ENCODE measurements at regions not wholly inside any gene's neighbourhood (a gene's known extent, or its start where the extent isn't known, plus 50 kb on each side); places are given as distances from the start of the nearest gene placed in this dataset.
"Not testable (repeated sequence)": the region's sequence is repeated elsewhere in the genome, so short reads cannot be mapped to it uniquely, and the experiment has no call there.

DNA sequence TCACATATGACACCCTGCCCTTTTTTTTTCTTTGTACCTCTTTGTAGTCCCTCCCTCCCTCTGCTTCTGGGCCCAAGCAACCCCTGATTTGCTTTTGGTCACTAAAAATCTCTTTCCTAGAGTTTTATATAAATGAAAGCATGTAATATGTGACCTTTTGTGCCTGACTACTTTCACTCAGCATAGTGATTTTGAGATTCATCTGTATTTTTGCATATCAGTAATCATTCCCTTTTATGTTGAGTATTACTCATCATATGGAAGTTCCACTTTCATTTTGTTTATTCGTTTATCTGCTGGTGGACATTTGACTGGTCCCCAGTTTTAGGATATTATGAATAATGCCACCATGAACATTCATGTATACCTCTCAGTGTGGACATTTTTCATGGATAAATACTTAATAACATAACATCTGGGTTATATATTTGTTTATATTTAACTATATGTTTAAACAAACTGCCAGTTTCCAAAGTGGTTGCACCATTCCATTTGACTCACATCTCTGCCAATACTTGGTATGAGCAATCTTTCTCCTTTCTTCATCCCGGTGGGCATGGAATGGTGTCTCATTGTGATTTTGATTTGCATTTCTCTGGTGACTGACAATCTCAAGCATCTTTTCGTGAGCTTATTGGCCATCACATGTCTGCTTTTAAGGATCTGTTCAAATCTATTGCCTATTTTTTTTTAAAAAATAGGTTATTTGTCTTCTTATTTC lies 115.7 kb upstream of the S1PR3 start:
- DNase-seq, result no peak

DNA sequence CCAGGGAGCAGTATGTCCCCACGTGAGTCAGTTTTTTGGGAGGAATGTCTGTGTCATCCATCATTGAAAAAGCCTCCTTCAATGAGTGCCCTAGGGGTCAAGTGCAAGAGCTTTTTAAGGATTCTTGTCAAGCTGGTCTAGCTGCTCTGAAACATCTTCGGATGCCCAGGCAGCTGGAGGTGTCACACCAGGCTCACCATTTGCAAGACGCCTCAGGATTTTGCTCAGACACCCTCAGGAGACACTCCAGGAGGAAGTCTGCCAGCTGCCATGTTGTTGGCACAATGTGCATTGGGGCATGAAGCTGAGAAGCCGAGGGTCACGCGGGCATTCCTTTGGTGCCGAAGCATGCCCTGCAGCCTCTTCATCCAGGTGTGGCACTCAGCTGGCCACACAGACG lies 111.1 kb upstream of the S1PR3 start:
- no peak for DNase-seq

DNA sequence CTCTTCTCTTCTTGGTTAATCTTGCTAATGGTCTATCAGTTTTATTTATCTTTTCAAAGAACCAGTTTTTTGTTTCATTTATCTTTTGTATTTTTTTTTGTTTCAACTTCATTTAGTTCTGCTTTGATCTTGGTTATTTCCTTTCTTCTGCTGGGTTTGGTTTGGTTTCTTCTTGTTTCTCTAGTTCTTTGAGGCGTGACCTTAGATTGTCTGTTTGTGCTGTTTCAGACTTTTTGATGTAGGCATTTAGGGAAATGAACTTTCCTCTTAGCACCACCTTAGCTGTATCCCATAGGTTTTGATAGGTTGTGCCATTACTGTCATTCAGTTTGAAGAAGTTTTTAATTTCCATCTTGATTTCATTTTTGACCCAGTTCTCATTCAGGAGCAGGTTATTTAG lies 107.0 kb upstream of the S1PR3 start:
- not testable (repeated sequence) for DNase-seq

DNA sequence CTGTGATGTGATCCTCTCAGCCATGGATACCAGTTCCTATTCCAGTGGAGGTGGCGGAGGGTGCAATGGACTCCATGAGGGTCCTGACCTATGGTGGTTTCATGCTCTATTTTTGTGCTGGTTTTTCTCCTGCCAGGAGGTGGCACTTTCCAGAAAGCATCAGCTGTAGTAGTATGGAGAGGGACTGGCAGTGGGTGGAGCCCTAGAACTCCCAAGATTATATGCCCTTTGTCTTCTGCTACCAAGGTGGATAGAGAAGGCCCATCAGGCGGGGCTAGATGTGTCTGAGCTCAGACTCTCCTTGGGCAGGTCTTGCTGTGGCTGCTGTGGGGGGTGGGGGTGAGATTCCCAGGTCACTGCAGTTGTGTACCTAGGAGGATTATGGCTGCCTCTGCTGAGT lies 104.5 kb upstream of the S1PR3 start:
- DNase-seq, result not testable (repeated sequence)

DNA sequence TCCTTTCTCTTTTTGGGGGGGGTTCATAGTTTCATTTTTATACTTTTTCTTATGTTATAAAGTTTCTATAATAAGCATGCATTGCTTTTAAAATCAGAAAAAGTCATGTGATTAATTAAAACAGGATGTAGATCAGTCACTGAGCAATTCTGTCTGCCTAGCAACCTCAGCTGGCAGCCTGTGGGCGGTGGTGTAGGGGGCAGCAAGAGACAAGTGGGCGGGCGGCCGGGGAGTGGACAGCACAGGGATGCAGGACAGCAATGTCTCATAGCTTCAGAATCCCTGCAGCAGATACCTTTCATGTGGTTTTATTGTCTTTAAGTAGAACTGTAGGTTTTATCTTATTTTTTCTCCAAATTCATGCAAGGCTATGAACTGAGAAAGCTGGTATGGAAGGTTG lies 101.9 kb upstream of the S1PR3 start:
- DNase-seq, result no peak

DNA sequence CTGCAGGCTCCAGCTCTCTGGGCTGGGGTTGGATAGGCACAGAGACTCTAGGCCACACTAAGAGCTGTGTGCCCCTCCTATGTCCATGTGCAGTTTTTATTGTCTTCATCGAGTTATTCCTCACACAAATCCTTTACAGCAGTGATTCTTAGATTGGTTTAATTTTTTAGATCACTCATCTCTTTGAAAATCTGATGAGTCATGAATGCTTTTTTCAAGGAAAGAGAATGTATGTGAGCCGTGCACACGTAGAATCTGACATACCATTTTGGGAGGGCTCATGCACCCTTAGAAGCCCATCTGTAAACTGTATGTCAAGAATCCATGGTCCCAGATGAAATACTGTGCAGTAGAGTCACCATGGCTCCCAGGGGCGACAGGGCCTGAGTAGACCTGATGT lies 100.7 kb upstream of the S1PR3 start:
- no peak for DNase-seq

DNA sequence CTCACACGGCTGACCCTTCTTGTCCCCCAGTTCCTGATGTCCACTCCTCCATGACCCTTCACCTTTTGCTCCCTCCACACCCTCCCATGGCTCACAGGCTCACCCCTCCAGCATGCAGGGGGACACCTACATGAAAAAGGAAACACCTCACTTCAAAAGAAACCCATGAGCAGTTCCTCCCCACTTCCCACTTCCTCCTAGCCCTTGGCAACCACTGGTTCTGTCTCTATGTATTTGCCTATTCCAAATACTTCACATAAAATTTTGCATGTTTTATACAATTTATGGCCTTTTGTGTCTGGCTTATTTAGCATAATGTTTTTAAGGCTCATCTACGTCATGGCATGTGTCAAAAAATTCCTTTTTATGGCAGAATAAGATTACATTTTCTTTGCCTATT lies 100.2 kb upstream of the S1PR3 start:
- no peak for DNase-seq

DNA sequence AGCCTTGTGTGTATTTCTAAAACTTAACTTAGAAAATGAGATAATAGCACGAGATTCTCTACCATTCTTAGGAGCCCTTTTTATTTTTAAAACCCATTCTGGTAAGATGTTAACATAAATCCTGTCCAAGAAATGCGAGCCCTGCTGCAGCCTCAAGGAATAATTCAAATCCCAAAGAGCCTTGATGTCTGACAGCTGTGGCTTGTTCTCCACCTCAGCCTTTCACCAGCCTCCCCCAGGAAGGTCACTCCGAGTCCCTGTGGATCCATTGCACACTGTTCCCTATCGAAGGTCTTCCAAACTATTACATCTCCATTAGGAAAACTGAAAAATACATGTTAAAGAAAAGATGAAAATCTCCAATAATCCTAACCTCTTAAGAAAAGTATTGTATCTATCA lies 98.5 kb upstream of the S1PR3 start:
- DNase-seq, result no peak

DNA sequence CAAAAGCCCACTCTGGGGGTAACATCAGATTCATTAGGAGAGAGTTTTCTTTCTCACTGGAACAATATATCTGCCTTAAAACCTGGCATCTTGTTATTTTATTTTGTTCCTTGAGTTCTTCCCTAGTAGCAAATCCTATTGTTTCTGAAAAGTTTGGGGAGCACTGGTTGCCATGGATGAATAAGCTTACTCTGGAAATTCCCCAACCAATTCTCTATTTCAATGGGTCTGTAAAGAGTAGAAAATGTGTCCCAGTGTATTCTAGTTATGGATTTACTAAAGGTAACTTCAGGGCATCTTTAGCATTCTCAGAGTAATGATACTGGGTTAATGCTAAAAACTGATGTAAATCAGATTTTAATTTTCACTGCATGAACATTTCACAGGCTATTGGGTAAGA lies 94.2 kb upstream of the S1PR3 start:
- DNase-seq, result no peak

DNA sequence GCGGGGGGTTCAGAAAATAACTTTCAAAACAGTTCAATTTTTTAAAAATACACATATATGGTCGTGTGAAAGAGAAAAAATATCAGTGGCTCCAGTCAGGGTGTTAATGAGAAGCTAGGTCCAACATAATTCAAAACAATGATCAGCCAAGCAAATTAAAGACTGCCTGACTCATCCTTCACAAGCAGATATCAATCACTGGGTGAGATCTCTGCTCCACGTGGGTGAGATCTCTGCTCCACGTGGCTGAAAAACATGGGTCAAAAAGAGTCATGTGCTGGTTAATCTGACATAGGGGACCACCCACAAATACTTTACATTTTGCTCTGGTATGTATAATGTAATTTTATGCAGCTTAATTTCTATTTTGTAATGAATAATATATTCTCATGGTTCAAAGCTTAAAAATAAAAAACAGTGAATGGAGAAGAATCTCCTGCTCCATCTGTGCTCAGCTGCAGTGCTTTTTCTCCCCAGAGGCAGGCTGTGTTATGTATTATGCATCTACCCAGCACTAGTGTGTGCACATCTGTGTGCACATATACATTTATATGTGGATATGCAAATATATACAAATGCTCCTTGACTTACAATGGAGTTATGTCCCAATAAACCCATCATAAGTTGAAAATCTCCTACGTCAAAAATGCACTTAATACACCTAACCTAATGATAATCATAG lies 93.1 kb upstream of the S1PR3 start:
- no peak for DNase-seq

DNA sequence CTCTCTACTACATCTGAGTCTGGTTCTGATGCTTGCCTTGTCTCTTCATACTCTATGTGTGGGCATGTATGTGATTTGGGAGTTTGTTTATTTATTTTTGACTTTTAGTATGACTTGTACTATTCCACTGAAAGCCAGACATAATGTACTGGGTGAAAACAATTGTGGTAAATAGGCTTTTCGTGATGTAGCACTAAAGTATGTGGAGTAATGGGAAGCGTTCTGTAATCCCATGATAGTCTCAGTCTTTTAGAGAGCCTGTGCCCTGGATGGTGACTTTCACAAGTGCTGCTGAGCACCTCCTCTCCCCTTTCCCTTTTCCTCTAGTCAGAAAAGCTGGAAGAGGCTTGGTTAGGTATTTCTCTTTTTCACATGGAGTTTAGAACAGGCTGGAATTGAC lies 85.8 kb upstream of the S1PR3 start:
- no peak for DNase-seq

DNA sequence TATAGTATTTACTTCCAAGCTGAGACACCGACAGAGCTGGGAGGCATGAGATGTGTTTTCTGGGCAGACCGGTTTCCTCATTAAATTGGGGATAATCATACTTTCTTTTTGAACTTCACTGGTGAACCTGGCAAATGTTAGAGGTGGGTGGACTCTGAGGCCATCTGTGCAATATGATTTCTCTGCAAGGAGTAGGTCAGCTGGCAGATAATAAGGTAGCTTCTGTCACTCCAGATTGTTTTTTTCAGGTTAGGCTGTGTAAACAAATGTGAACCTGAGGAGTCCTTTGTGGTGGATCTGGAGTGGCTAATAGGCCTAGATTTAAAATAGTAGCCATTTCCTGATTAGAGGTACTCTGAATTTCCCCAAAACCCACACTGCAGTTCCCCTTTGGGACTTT lies 75.4 kb upstream of the S1PR3 start:
- DNase-seq, result no peak

DNA sequence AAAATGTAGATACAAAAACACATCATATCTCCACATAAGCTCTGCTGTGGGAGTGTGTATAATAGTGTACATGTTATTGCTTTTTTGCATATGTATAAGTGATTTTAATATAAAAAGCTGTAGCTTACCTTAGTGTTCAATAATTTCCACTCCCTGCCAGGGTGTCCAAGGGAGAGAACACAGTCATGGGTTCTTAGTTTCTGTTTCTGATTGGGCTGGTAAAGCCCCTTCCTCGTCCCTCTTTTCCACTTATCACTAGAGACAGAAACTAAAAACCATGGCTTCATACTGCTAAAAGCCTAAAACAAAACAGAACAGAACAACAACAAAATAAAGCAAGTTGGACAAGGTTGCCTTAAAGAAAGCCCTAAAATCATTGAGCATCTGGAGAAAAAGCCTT lies 74.4 kb upstream of the S1PR3 start:
- DNase-seq, result no peak

DNA sequence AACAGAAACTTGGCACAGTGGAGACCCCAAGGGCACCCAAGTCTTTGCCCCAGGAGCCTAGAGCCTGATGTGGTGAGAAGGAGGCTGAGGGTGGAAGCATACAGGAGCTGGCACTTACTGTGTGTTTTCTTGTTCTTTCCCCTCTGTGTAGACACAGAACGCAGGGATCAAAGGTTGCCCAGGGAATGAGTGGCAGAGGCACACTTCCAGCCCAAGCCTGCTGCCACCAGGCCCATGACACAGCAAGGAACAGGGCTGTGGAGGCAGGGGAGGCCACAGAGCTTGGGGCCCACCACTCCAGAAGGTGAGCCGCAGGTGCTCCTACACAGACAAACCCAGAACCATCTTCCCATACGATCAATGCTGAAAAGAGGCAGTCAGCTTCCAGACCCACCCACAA lies 73.9 kb upstream of the S1PR3 start:
- DNase-seq, result no peak

DNA sequence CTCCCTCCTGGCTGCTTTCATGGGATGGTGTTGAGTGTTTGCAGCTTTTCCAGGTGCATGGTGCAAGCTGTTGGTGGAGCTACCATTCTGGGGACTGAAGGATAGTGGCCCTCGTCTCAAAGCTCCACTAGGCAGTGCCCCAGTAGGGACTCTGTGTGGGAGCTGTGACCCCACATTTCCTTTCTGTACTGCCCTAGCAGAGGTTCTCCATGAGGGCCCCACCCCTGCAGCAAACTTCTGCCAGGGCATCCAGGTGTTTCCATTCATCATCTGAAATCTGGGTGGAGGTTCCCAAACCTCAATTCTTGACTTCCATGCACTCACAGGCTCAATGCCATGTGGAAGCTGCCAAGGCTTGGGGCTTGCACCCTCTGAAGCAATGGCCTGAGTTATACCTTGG lies 72.7 kb upstream of the S1PR3 start:
- DNase-seq, result not testable (repeated sequence)

DNA sequence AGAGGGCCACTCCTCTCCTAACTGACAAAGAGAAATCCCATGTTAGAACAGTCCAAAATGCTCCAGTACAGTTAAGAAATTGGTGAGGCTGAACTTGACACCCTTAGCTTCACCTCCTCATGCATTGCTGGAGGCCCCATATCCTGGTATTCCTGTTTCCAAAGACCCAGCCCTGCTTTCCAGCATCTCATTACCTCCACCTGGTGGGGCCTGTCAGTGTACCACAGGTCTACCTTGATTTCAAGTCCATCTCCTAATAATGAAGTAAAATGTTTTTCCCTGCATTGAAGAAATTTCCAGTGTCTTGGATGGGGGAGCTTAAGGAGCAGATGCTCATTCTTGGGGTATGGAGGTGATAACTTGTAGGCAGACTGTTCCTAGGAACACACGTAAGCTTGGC lies 70.6 kb upstream of the S1PR3 start:
- no peak for DNase-seq

DNA sequence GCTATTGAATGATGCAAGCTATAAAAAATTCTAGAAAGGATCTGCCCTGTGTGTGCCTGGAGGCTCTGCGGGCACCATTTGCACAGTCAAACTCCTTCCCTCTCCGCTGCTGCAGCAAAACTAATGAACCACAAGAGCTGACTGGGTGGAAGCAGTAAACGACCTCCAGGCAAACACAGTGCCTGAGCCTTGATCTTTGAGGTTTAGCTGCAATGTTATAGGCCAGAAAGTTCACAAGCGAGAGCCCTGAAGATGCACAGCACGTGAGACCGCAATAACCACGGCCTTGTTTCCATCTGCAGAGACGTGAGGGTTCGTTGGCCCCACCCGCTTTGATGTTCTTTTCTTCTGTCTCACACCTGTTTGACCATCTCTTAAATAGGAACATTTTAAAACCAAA lies 69.2 kb upstream of the S1PR3 start:
- peak; percentile 52 for DNase-seq

DNA sequence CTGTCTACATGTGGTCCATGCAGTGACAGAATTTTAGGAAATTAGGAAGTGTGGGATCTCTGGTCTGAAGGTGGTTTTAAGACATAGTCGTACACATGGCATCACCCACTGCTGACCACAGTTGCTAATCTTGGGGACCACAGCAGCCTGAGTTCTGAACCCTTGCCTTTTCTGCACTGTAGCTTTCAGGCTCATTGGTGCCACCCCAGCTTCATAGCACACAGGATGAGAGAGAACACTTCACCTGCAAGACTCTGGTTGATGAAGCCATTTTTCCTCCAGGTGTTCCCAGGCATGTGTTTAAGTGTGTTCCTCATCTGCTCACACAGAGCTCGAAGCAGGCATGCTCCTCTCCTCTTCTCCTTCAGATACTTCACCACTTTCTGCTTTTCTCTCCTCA lies 68.2 kb upstream of the S1PR3 start:
- DNase-seq, result no peak

DNA sequence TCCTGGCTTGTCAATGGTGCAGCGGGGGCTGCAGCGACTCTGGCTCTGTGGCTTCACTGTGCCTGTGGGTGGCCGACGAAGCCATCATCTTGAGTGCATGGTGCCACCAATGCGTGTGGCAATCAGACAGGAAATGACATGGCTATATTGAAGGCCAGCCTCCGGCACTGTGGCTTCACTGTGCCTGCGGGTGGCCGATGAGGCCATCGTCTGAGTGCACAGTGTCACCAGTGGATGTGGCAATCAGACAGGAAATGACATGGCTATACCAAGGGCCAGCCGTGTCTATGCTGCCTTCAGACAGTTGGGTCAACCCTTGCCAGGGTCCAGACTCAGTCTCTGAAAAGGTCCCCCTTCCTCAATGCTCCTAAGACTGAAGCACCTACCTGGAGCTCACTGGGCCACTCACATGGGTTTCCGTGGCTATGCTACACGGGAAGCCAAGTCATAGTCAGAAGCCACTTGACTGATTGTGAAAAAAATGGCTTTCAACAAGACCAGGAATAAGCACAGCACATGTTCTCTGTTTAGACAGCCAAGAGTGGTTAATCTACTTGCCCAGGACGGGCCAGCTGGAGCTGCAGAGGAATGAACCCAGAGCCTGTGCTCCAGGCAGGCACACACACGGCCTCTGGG lies 67.5 kb upstream of the S1PR3 start:
- DNase-seq, result no peak

DNA sequence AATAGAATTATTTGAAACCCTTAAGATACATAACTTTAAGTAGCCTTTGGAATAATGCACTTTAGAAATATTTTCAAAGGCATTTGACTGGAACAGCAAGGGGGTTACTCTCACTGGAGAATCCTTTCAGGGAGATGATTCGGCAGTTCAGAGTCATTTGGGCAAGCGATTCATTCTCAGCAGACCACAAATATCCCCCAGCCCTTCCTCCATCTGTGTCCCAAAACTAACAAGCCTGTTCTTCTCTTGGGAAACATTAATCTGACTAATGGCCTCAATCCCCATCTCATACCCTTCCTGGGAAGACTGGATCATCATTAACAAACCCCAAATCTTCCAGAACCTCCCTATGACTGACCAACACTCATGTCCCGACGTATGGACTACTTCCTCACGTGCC lies 65.8 kb upstream of the S1PR3 start:
- no peak for DNase-seq

DNA sequence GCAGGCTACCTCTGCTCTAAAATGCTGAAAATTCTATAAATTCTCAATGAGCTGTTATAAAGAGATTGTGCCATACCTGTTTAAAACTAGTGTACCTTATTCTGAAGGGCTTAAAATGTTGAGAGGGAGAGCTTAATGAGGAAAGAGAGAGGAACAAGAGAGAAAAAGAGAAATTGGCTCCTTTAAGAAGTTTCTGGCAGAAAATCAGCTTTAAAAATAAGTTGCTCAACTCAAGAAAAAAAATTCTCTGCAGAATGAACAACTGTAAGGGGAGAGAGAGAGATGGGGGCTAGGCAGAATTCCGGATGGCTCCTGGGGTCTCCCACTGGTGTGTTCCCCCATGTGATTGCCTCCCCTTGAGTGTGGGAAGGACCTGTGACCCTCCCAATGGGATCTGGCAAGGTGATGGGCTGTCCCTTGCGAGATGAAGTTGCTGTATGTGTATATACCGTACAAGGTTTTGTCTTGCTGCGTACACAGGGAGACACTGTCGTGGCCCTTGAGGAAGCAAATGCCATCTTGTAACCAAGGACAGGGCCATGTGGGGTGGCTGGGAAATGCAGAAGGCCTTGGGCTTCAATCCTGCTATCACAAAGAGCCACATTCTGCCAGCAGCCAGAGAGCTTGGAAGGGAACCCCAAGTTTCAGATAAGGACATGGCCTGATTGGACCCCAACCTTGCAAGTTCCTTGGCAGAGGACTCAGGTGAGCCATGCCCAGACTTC lies 64.3 kb upstream of the S1PR3 start:
- DNase-seq, result no peak

DNA sequence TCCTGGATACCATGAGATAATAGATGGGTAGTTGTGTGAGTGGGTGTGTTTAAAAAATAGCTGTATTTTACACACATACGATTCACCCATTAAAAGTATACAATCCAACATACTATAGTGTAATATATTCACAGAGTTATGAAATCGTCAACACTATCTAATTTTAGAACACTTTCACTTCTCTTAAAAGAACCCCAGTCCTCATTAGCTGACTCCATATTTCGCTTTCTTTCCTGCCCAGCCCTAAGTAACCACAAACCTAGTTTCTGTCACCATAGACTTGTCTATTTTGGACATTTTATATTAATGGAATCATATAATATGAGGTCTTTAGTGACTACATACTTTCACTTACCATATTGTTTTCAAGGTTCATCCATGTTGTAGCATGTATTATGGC lies 63.8 kb upstream of the S1PR3 start:
- no peak for DNase-seq

DNA sequence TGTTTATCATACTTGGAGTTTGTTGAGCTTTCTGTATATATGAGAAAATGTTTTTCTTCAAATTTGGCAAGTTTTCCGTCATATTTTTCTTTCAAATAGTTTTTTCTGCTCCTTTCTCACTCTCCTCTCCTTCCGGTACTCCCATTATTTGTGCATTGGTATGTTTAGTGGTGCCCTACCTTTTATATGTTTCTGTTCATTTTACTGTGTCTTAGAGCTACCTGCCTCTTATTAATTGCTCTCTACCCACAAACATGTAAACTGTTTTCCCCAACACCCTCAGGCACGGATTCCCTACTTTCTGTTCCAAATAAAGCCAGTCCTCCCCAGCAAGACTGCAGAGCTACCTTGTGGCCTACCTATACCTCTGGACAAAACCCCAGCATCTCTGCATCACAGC lies 60.6 kb upstream of the S1PR3 start:
- no peak for DNase-seq

DNA sequence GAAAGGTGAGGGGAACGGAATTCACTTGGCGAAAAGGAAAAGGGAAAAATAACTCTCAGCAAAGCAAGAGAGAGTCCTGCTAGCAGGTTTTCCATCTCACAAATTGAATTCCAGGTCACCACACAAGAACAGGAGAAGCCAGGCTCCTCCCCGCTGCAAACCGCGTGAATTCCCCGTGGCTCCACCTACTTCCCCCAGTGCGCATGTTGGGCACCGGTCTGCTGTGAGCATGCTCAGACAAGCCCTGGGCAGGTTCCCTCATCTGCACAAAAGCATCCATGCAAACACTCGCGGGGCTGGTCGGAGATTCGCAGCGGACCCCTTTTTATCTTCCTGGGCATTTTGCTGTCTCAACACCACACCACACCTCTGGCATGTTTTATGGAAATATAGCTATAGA lies 58.5 kb upstream of the S1PR3 start:
- no peak for DNase-seq
